Fibroblast of skin of left quadriceps (primary cell): ENCODE measurements at regions not wholly inside any gene's neighbourhood (a gene's known extent, or its start where the extent isn't known, plus 50 kb on each side); places are given as distances from the start of the nearest gene placed in this dataset.

Source experiments
- DNase-seq, 2 experiments: peaks; one replicate each; pipeline ENCODE4 v3.0.0-alpha.2; 2013; ENCODE audit warnings: low read depth in 2 of 2

GRCh38 chr7:148950806-148951205 is 66.7 kb upstream of the EZH2 start:
- no peak for DNase-seq

- DNase-seq: no peak
Measured at GRCh38 chr7:148944935-148945934, 61.1 kb upstream of the EZH2 start.

- DNase-seq: peak in 1 of 2 experiments; percentile 21
Measured at GRCh38 chr7:148941598-148942275, 57.6 kb upstream of the EZH2 start.

GRCh38 chr7:148940702-148941597 is 56.9 kb upstream of the EZH2 start:
- peak; percentile 76 to 77 for DNase-seq

- DNase-seq: no peak
Measured at GRCh38 chr7:148939128-148939755, 55.2 kb upstream of the EZH2 start.

GRCh38 chr7:148935451-148935850 is 51.4 kb upstream of the EZH2 start:
- DNase-seq: no peak
